A673 (cell line): ENCODE measurements at regions not wholly inside any gene's neighbourhood (a gene's known extent, or its start where the extent isn't known, plus 50 kb on each side); places are given as distances from the start of the nearest gene placed in this dataset.

ENCODE experiments used
- BruUV-seq: library from RNA; stranded (reverse); fragments of 400-500 nt; replicated peaks from 2 replicates; lab custom pipeline; 2021; lab: Mats Ljungman, UMichigan
- CTCF ChIA-PET: fragments of 300-600 bp; sonication (Branson Sonifier 250); formaldehyde crosslinking; loops from one replicate; lab custom pipeline; 2022; ENCODE audit warnings: antibody characterized with exemption; lab: Charles Lee
- POLR2A ChIA-PET: fragments of 300-600 bp; sonication (Branson Sonifier 250); formaldehyde crosslinking; loops from one replicate; lab custom pipeline; 2022; ENCODE audit warnings: antibody characterized with exemption; ENCODE audit not compliant: low non-redundant PET; lab: Charles Lee
- DNase-seq: peaks from one replicate; pipeline ENCODE4 v3.0.0-alpha.2; 2015; ENCODE audit warnings: low spot score
- H3K27ac ChIP-seq: fragments of 200-600 bp; sonication (generic); 2 replicates; pipeline ENCODE4 v1.5.1; 2016; ENCODE audit warnings: mixed run types, low read depth, mild to moderate bottlenecking, mixed read lengths, antibody characterized with exemption, low read length; ENCODE audit not compliant: poor library complexity, severe bottlenecking
- H3K27me3 ChIP-seq: fragments of 200-600 bp; sonication (generic); replicated peaks from 2 replicates; pipeline ENCODE4 v1.6.1; 2017; ENCODE audit warnings: mixed run types, low read depth, mild to moderate bottlenecking, mixed read lengths, antibody characterized with exemption, low read length; ENCODE audit not compliant: insufficient read depth, poor library complexity
- H3K36me3 ChIP-seq: fragments of 200-600 bp; sonication (generic); 2 replicates; pipeline ENCODE4 v1.6.1; 2016; ENCODE audit warnings: mixed run types, mild to moderate bottlenecking, mixed read lengths, antibody characterized with exemption, low read length; ENCODE audit not compliant: insufficient read depth, poor library complexity, severe bottlenecking
- H3K4me1 ChIP-seq: fragments of 200-600 bp; sonication (generic); 2 replicates; pipeline ENCODE4 v1.6.1; 2017; ENCODE audit warnings: mixed run types, mild to moderate bottlenecking, mixed read lengths, antibody characterized with exemption, low read length; ENCODE audit not compliant: insufficient read depth, poor library complexity, severe bottlenecking
- H3K4me3 ChIP-seq: fragments of 200-600 bp; sonication (generic); 2 replicates; pipeline ENCODE4 v1.5.1; 2016; ENCODE audit warnings: low read depth, mixed run types, mild to moderate bottlenecking, mixed read lengths, low read length; ENCODE audit not compliant: poor library complexity, severe bottlenecking
- H3K9me3 ChIP-seq: fragments of 200-600 bp; sonication (generic); 2 replicates; pipeline ENCODE4 v1.6.1; 2016; ENCODE audit warnings: mixed run types, low read depth, mild to moderate bottlenecking, mixed read lengths, antibody characterized with exemption, low read length; ENCODE audit not compliant: poor library complexity, severe bottlenecking
- EZH2 ChIP-seq: fragments of 200-600 bp; sonication (generic); IDR thresholded peaks from 2 replicates; pipeline ENCODE4 v1.6.1; 2017; ENCODE audit warnings: borderline replicate concordance, low read depth, mild to moderate bottlenecking, mixed read lengths, antibody characterized with exemption, low read length; ENCODE audit not compliant: poor library complexity, severe bottlenecking
- intact Hi-C: fragments of 100-400 bp; cut with micrococcal nuclease; formaldehyde crosslinking; loops from one replicate; pipeline ENCODE4 v1.10.0; 2022; ENCODE audit not compliant: unreplicated experiment
- TF ChIP-seq, protein P1 (sequence below): fragments of 300-800, 200-600 bp; sonication (generic); conservative IDR thresholded peaks from 2 replicates; pipeline ENCODE4 v1.5.1; 2017; ENCODE audit warnings: low read depth, mild to moderate bottlenecking, antibody characterized with exemption, low read length, moderate library complexity, mixed read lengths

- Histone ChIP-seq H3K9me3 (no peaks in the 10 kb centered on the region), H3K27me3 (no peaks in the 10 kb centered on the region), H3K27ac (no peak overlapping the region), H3K4me1 (no peaks in the 10 kb centered on the region), H3K36me3 (no peaks in the 10 kb centered on the region), H3K4me3 (no peak overlapping the region)
- CTCF ChIA-PET: no interaction called here
- no TSS peak for BruUV-seq
- TF ChIP-seq EZH2: no peak
- TF ChIP-seq, protein P1, sequence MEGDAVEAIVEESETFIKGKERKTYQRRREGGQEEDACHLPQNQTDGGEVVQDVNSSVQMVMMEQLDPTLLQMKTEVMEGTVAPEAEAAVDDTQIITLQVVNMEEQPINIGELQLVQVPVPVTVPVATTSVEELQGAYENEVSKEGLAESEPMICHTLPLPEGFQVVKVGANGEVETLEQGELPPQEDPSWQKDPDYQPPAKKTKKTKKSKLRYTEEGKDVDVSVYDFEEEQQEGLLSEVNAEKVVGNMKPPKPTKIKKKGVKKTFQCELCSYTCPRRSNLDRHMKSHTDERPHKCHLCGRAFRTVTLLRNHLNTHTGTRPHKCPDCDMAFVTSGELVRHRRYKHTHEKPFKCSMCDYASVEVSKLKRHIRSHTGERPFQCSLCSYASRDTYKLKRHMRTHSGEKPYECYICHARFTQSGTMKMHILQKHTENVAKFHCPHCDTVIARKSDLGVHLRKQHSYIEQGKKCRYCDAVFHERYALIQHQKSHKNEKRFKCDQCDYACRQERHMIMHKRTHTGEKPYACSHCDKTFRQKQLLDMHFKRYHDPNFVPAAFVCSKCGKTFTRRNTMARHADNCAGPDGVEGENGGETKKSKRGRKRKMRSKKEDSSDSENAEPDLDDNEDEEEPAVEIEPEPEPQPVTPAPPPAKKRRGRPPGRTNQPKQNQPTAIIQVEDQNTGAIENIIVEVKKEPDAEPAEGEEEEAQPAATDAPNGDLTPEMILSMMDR: no peak
- intact Hi-C loops: no loop called here
- DNase-seq: no peak
- POLR2A ChIA-PET: no interaction called here
These were observed 66.7 kb upstream of the FAM136A start for GRCh38 chr2:70368545-70368944.

DNA sequence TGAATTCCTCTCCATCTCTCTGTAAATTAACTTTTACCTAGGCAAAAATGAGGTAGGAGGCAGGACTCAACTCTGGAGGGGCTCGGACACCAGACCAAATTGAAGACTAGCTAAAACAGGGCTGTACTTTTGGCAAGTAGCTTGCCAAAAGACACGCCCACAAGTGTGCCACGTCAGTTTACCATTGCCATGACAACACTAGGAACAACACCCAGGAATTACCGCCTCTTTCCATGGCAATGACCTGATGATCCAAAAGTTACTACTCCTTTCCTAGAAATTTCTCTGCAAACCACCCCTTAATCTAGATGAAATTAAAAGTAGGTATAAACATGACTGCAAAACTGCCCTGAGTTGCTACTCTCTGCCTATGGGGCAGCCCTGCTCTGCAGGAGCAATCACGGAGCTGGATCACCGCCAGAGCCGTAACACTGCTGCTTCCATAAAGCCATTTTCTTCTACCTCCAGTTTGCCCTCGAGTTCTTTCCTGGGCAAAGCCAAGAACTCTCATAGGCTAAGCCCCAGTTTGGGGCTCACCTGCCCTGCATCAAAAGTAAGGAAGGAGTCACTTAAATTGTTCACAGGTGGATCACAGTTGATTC, 66.0 kb upstream of the FAM136A start:
- H3K4me1 ChIP-seq: no peaks in the 10 kb centered on the region
- no peaks in the 10 kb centered on the region for H3K36me3 ChIP-seq
- no peaks in the 10 kb centered on the region for H3K9me3 ChIP-seq
- H3K4me3 ChIP-seq: no peak overlapping the region
- CTCF ChIA-PET: no interaction called here
- POLR2A ChIA-PET: no interaction called here
- BruUV-seq: no TSS peak
- peak; percentile 37 for DNase-seq
- intact Hi-C loops: no loop called here
- TF ChIP-seq, protein P1: no peak
- TF ChIP-seq EZH2: no peak
- no peak overlapping the region for H3K27ac ChIP-seq
- no peaks in the 10 kb centered on the region for H3K27me3 ChIP-seq

DNA sequence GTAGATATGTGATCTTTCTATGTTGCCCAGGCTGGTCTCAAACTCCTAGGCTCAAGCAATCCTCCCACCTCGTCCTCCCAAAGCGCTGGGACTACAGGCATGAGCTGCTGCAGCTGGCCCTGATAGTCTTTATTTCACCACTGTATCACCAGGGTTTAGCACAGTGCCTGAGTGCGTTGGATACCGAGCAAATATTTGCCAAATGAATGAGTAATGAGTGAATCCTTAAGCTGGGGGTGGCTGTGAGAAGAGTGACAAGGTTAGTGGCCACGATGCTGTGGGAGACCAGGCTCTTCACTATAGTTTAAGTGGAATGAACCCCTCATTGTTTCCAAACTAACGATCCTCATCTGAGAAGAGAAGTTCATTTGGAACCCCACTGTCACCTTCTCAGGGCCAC, 60.8 kb upstream of the FAM136A start:
- Histone ChIP-seq H3K27ac (no peak overlapping the region), H3K4me3 (no peak overlapping the region), H3K9me3 (no peaks in the 10 kb centered on the region), H3K36me3 (no peaks in the 10 kb centered on the region), H3K27me3 (no peaks in the 10 kb centered on the region), H3K4me1 (no peaks in the 10 kb centered on the region)
- no peak for TF ChIP-seq EZH2
- TF ChIP-seq, protein P1: no peak
- intact Hi-C loops: no loop called here
- ChIA-PET CTCF (interaction anchor here (0.7 kb wide), 1 partner anchor 428 kb away, joined by 4 read pairs; the partner anchor contains the start of gene FIGLA), POLR2A (no interaction called here)
- DNase-seq: no peak
- BruUV-seq: no TSS peak
